IPS-NIHi7 (cell line): ENCODE measurements at regions not wholly inside any gene's neighbourhood (a gene's known extent, or its start where the extent isn't known, plus 50 kb on each side); places are given as distances from the start of the nearest gene placed in this dataset.

Experiments used
- DNase-seq: peaks from one replicate; pipeline ENCODE4 v3.0.0; 2012; ENCODE audit warnings: mixed read lengths; ENCODE audit errors: extremely low spot score

DNA sequence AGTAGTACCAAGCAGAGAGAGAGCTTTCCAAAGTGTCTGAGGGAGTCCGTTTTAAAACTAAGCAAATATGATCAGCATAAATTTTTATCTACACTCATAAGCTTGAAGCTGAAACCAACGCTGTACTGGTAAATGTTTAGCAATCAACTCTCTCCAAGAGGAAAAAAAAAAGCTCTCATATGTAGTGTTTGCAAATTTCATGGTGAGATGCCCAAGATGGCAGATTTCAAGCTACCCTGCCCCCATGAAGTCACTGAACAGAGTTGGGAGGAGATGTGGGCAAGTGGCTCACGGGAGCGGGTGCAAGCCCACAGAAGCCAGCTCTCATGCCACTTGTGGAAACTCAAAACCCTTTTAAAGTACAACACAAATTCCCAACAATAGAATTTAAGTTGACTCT is 475.8 kb downstream of the BCAT1 start:
- DNase-seq: no peak

GRCh38 chr12:24470050-24470449 is 478.9 kb downstream of the BCAT1 start:
- DNase-seq: no peak

- no peak for DNase-seq
Observed at GRCh38 chr12:24469089-24469488, 479.8 kb downstream of the BCAT1 start.

DNA sequence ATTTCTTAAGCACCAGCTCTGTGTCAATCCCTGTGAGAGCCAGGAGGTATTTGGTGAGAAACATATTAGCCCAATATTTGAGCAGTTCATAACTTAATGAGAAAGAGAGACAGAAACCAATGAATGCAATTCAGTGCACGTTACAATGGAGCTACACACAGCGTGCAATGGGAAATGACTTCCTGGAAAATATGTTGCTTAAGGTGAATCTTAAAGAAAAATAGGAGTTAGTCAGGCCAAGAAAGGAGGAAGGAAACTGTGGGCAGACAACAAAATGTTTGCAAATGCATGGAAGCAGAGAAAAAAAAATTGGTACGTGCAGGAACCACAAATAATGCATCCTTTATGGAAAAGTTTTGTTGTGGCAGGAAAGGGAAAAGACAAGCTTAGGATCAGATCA is 481.7 kb downstream of the BCAT1 start:
- DNase-seq: no peak

DNA sequence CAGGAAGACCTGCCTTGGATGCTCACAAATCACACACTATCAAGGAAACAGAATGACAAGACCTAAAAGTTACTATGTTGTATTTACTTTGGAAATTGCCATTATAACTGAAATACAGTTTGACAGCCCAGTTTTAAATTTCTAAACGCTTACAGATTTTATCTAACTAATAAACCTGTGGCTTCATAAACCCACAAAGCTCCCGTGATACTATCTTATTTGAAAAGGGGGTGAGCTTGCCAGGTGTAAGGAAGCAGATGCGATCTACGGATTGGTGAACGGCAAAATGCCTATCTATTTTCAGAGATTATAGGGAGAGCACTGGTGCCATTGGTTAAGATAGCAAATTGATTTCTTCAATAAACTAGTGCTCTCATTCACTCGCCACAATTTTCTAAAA is 485.5 kb downstream of the BCAT1 start:
- no peak for DNase-seq

GRCh38 chr12:24462946-24463345 is 486.0 kb downstream of the BCAT1 start:
- no peak for DNase-seq

- no peak for DNase-seq
Observed at GRCh38 chr12:24460506-24460905, 488.4 kb downstream of the BCAT1 start.

GRCh38 chr12:24460099-24460498 is 488.8 kb downstream of the BCAT1 start:
- no peak for DNase-seq

- DNase-seq: peak; percentile 24
Observed at GRCh38 chr12:24455811-24456210, 493.1 kb downstream of the BCAT1 start.

DNA sequence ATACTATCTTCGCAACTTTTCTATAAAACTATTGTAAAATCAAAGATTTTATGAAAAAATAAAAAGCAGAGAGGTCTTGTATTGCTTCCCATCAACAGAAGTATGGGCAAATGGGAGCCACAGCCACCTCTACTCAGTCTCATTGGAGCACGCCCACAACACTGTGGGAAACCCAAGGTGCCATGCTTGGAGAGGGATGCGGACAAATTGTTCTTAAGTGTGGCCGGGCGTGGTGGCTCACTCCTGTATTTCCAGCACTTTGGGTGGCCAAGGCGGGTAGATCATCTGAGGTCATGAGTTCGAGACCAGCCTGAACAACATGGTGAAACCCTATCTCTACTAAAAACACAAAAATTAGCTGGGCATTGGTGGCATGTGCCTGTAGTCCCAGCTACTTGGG is 498.2 kb upstream of the SOX5 start:
- DNase-seq: no peak

- DNase-seq: no peak
Observed at GRCh38 chr12:24446287-24446686, 496.8 kb upstream of the SOX5 start.

DNA sequence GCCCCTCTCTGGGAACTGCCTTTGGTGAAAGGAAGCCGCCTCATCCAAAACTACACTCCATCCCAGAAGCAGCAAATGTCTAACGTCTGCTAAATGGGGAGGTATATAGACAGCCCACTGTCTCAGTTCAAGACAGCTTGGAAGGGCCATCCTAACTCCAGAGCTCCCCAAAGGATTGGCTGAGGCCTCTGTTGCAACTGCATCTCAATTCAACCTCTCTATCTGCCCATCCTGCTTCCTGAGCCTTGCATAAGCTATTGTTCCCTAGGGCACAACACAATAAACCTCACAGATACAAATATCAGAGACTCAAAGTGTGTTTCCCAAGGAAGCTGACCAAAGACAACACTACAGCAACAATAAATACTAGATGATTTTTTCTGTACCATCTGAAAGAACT is 495.2 kb upstream of the SOX5 start:
- DNase-seq: no peak

- no peak for DNase-seq
Observed at GRCh38 chr12:24441458-24441857, 492.0 kb upstream of the SOX5 start.

- DNase-seq: no peak
Observed at GRCh38 chr12:24436667-24437066, 487.2 kb upstream of the SOX5 start.

DNA sequence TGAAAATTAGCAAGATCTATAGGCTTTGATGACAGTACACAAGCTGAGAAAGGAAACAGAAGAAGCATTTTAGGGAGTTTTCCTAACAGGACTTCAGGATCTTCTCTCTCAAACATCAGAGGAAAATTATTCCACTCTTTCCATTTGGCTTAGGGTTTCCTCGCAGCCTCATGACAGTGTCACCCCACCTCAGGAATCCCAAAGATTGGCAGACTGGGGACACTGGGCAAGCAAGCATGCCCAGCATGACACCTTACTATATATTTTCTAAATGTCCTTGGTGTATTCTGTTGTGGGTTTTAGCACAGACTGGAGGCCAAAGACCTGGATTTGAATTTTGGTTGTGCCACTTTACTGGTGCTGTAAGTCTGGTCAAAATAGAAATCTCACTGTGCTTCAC is 482.4 kb upstream of the SOX5 start:
- DNase-seq: no peak

GRCh38 chr12:24427776-24428175 is 478.3 kb upstream of the SOX5 start:
- no peak for DNase-seq

DNA sequence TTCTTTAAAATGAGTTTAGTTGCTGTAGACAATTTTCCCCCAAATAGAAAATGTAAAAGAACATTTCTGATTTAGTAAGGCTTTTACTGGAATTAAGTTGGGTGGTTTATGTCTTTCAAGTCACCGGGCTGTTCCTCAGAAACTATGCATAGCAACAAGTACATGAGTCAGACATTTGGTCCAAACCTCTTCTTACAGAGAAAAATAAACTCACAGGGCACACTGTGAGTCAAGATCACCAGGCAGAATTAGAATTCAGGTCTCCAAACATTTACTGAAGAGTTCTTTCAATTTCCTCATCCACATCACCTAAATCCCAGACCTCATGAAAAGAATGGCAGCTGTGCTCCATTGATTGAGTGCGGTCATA is 476.1 kb upstream of the SOX5 start:
- no peak for DNase-seq

DNA sequence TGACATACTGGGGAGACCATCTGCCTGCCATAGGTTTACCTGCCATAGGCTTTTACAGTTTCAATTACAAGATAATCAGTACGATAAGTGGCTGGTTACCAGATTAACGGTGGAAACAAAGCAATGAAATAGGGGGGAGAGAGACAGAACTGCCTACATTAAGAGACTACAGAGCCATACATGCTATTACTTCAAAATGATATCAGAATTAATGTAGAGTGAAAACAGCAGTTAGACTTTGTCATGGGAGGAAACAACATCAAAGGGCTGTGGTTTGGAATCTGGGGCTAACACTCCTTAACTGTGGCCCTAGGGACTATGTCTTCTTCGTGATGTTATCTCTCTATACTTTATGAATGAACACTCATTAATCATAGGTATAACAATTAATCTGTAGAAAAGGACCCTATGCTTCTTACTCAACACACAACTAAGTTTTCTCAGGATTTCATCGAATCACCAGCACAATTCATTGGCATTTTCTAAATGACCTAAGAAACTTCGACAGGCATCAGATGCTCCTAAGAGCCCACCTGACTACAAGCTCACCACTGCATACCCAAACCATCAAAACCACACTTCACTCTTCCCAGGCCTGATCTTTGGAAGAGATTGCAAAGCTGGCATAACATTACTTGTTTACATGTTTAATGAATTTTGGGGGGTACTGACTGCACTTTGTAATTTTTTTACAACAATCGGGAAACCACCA is 475.6 kb upstream of the SOX5 start:
- no peak for DNase-seq

DNA sequence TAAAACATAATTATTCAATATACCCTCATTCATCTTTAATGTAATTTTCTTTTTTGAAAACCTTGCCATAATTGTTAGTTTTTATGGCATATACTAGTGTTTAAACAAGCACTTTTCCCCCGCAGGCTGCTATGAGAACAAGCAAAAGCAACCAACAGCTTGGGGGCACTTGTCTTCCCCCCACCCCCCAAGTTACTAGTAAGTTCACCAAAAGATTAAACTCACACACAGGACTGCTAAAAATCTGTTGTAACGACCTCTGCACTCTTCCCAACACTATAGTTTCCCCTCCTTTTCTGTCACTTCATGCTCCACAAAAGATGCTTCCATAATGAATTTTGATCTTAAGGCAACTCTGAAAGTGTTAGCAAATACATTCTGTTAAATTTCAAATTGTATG is 474.9 kb upstream of the SOX5 start:
- DNase-seq: no peak

DNA sequence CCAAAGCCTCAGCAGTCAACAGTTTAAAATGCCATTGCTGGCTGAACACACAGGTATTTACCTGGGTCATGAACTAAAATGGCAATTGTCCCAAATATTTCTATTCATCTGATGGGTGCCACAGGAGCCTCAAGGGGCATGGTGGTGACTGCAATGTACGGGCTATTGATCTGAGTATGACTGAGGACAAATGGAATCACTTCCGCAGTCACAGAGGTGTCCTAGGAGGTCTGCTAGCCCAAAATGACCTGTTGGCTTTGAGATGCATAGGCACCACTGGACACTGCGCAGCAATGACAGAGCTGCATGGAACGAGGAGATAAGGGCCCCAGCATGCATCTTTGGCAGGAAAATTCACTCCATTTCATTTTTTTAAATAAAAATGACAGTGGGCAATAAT is 474.1 kb upstream of the SOX5 start:
- DNase-seq: no peak

DNA sequence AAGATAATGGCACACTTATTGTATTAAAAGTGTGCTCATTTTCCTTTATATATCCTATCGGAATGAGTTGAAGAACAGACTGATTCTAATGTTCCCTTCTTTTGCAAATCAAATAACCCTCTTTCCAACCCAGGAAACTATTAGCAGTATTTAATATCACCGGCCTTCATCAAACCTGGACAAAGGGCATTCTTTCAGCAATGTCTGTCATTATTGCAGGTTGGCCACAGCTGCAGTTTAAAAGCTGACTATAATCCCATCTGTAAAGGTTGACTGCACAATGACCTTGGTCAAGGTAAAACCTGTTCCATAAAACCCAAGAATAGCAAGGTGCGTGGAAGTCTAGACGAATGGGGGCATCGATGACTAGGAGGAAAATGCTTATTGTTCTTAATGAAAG is 472.3 kb upstream of the SOX5 start:
- DNase-seq: no peak

DNA sequence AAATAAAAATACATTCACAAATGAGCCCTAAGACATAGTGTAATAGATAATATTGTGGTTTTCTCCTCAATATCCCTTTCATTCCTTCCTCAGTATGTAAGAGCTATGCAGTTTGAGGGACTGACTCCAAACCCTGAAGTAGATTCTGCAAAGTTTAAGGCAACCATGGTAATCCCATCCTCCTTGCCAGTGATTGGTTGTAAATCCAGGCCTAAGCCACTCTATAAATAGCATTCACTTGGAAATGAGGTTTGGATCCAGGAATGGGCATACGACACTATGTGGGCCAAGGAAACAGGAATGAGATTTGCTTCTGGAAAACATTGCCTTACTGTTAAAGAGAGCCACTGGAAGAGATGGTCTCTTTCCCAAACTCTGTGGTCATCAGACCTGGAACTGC is 468.7 kb upstream of the SOX5 start:
- DNase-seq: no peak

DNA sequence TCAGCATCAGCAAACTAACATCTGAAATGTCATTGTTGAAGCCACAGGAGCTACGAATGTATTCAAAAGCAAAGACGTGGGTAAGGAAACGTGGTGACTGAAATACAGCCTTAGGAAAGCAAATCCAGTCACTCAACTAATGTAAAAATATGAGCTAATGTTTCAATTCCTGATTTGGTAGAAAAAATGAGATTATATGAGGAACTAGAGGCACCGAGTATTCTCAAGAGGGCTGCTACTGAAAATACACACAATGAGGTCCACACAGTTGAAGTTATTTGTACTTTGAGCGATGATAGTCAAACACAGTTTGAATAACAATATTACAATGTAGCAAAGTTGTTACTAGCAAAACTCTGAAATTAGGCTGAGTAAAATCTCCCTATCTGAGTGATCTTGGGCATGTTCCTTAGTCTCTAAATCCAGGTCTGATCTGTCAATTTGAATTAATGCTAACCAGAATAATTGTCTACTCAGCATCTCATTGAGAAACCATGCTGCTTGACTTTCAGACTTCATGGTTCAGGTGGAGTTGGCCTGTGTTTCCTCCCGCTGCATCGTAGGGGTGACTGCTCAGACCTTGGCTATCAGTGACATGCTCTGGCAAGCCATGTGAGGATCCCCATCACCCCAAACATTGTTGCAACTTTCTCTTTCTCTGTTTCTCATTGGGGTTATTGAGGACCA is 467.1 kb upstream of the SOX5 start:
- DNase-seq: no peak

GRCh38 chr12:24415934-24416333 is 466.5 kb upstream of the SOX5 start:
- peak; percentile 19 for DNase-seq
